H9 (cell line): ENCODE measurements at regions not wholly inside any gene's neighbourhood (a gene's known extent, or its start where the extent isn't known, plus 50 kb on each side); places are given as distances from the start of the nearest gene placed in this dataset.
A peak's percentile ranks its signal among the peaks of the same experiment; 100 is the strongest.

Experiments
- DNase-seq: peaks from one replicate; pipeline ENCODE4 v3.0.0-alpha.2; 2017
- H2AFZ ChIP-seq: one replicate; pipeline ENCODE4 v1.6.1; 2013; ENCODE audit warnings: mild to moderate bottlenecking, low read length, control low read depth, moderate library complexity
- H2AK5ac ChIP-seq: 2 replicates; pipeline ENCODE4 v1.6.1; 2013; ENCODE audit warnings: low read length, control low read depth, mixed read lengths; ENCODE audit not compliant: insufficient read length
- H2BK120ac ChIP-seq: one replicate; pipeline ENCODE4 v1.6.1; 2013; ENCODE audit warnings: low read depth, mild to moderate bottlenecking, low read length, control low read depth, inconsistent platforms; ENCODE audit not compliant: poor library complexity, severe bottlenecking
- H2BK12ac ChIP-seq: 2 replicates; pipeline ENCODE4 v1.6.1; 2013; ENCODE audit warnings: low read length, control low read depth, mixed read lengths, low read depth; ENCODE audit not compliant: insufficient read length
- H2BK15ac ChIP-seq: 2 replicates; pipeline ENCODE4 v1.6.1; 2013; ENCODE audit warnings: low read depth, low read length, control low read depth
- H2BK20ac ChIP-seq: one replicate; pipeline ENCODE4 v1.6.1; 2013; ENCODE audit warnings: low read depth, mild to moderate bottlenecking, low read length, control low read depth, inconsistent platforms; ENCODE audit not compliant: poor library complexity, severe bottlenecking
- H2BK5ac ChIP-seq: 2 replicates; pipeline ENCODE4 v1.6.1; 2013; ENCODE audit warnings: low read length, control low read depth, mixed read lengths; ENCODE audit not compliant: insufficient read length
- H3K14ac ChIP-seq: 2 replicates; pipeline ENCODE4 v1.6.1; 2013; ENCODE audit warnings: low read length, control low read depth; ENCODE audit not compliant: insufficient read depth
- H3K18ac ChIP-seq: 2 replicates; pipeline ENCODE4 v1.6.1; 2013; ENCODE audit warnings: low read depth, mild to moderate bottlenecking, mixed read lengths, low read length, control low read depth; ENCODE audit not compliant: insufficient read length
- H3K23ac ChIP-seq: 2 replicates; pipeline ENCODE4 v1.6.1; 2013; ENCODE audit warnings: low read length, control low read depth, mixed read lengths, low read depth; ENCODE audit not compliant: insufficient read length
- H3K23me2 ChIP-seq: 2 replicates; pipeline ENCODE4 v1.6.1; 2013; ENCODE audit warnings: low read depth, mild to moderate bottlenecking, mixed read lengths, low read length, control low read depth; ENCODE audit not compliant: insufficient read length, poor library complexity, severe bottlenecking
- H3K27ac ChIP-seq: 2 replicates; pipeline ENCODE4 v1.5.1; 2013; ENCODE audit warnings: low read length, control low read depth, mixed read lengths, low read depth; ENCODE audit not compliant: insufficient read length
- H3K27me3 ChIP-seq: 2 replicates; pipeline ENCODE4 v1.6.1; 2013; ENCODE audit warnings: low read length, control low read depth, inconsistent platforms; ENCODE audit not compliant: insufficient read depth
- H3K4ac ChIP-seq: 2 replicates; pipeline ENCODE4 v1.6.1; 2013; ENCODE audit warnings: low read depth, mild to moderate bottlenecking, control low read depth, inconsistent platforms, low read length, moderate library complexity
- H3K4me1 ChIP-seq: 2 replicates; pipeline ENCODE4 v1.6.1; 2013; ENCODE audit warnings: low read length, control low read depth, inconsistent platforms; ENCODE audit not compliant: insufficient read depth
- H3K4me2 ChIP-seq: 2 replicates; pipeline ENCODE4 v1.6.1; 2013; ENCODE audit warnings: low read length, control low read depth, mixed read lengths; ENCODE audit not compliant: insufficient read length, insufficient read depth
- H3K56ac ChIP-seq: 2 replicates; pipeline ENCODE4 v1.6.1; 2013; ENCODE audit warnings: low read depth, mild to moderate bottlenecking, mixed read lengths, low read length, control low read depth; ENCODE audit not compliant: insufficient read length
- H3K79me1 ChIP-seq: 2 replicates; pipeline ENCODE4 v1.6.1; 2013; ENCODE audit warnings: low read depth, mild to moderate bottlenecking, moderate library complexity, low read length, control low read depth, inconsistent platforms; ENCODE audit not compliant: insufficient read depth, poor library complexity, severe bottlenecking
- H3K79me2 ChIP-seq: 2 replicates; pipeline ENCODE4 v1.6.1; 2013; ENCODE audit warnings: low read length, control low read depth, inconsistent platforms; ENCODE audit not compliant: insufficient read depth
- H3K9ac ChIP-seq: 2 replicates; pipeline ENCODE4 v1.6.1; 2013; ENCODE audit warnings: low read length, control low read depth, mixed read lengths; ENCODE audit not compliant: insufficient read length; ENCODE audit errors: extremely low read depth
- H3K9me3 ChIP-seq: one replicate; pipeline ENCODE4 v1.6.1; 2013; ENCODE audit warnings: low read depth, low read length, inconsistent platforms; ENCODE audit not compliant: control insufficient read depth
- H3T11ph ChIP-seq: one replicate; pipeline ENCODE4 v1.6.1; 2013; ENCODE audit warnings: mild to moderate bottlenecking, low read length, control low read depth, inconsistent platforms
- H4K20me1 ChIP-seq: one replicate; pipeline ENCODE4 v1.6.1; 2013; ENCODE audit not compliant: control insufficient read depth, insufficient read length, insufficient read depth
- H4K5ac ChIP-seq: 2 replicates; pipeline ENCODE4 v1.6.1; 2013; ENCODE audit warnings: low read depth, mild to moderate bottlenecking, mixed read lengths, low read length, control low read depth; ENCODE audit not compliant: insufficient read length
- H4K8ac ChIP-seq: replicated peaks from 2 replicates; pipeline ENCODE4 v1.6.1; 2013; ENCODE audit warnings: low read length, control low read depth, mixed read lengths, low read depth; ENCODE audit not compliant: insufficient read length
- H4K91ac ChIP-seq: 2 replicates; pipeline ENCODE4 v1.6.1; 2013; ENCODE audit warnings: low read depth, mild to moderate bottlenecking, moderate library complexity, mixed read lengths, low read length, control low read depth; ENCODE audit not compliant: insufficient read length
- H3K27ac Mint-ChIP-seq, 3 experiments: 2 replicates in 2 of 3; 3 replicates in 1 of 3; pipeline ENCODE4 v1.8.0; 2020 to 2021; ENCODE audit warnings: mixed read lengths in 3 of 3, mild to moderate bottlenecking in 1 of 3, moderate library complexity in 1 of 3
- H3K27me3 Mint-ChIP-seq: 2 replicates; pipeline ENCODE4 v1.8.0; 2021; ENCODE audit warnings: low read depth, mild to moderate bottlenecking, moderate library complexity, mixed read lengths
- H3K36me3 Mint-ChIP-seq, 3 experiments: 2 replicates in 2 of 3; 3 replicates in 1 of 3; pipeline ENCODE4 v1.8.0; 2020 to 2021; ENCODE audit warnings: low read depth in 3 of 3, mixed read lengths in 3 of 3; ENCODE audit not compliant: insufficient read depth in 1 of 3
- H3K4me1 Mint-ChIP-seq, 2 experiments: 2 replicates each; pipeline ENCODE4 v1.8.0; 2020; ENCODE audit warnings: mixed read lengths in 2 of 2
- H3K4me3 Mint-ChIP-seq, 2 experiments: 2 replicates in 1 of 2; 3 replicates in 1 of 2; pipeline ENCODE4 v1.8.0; 2020 to 2021; ENCODE audit warnings: mild to moderate bottlenecking in 2 of 2, mixed read lengths in 2 of 2, moderate library complexity in 1 of 2
- H3K9me3 Mint-ChIP-seq, 2 experiments: 2 replicates in 1 of 2; 3 replicates in 1 of 2; pipeline ENCODE4 v1.8.0; 2020; ENCODE audit warnings: mild to moderate bottlenecking in 2 of 2, mixed read lengths in 2 of 2, moderate library complexity in 1 of 2
- CTCF ChIP-seq: fragments of 200-600 bp; sonication (generic); conservative IDR thresholded peaks from 3 replicates; pipeline ENCODE4 v1.8.0; 2021; ENCODE audit warnings: antibody characterized with exemption, mild to moderate bottlenecking
- WGBS: extraction: QIAGEN DNeasy Blood & Tissue Kit; methylation state at CpG from one replicate; pipeline ENCODE4 v1.1.7; 2013; ENCODE audit warnings: missing lambda C conversion rate, low lambda C conversion rate, mixed read lengths; ENCODE audit not compliant: insufficient read length; ENCODE audit errors: extremely low coverage; 5-methylcytosine and 5-hydroxymethylcytosine counted together

GRCh38 chrX:54640736-54641135, 110.7 kb downstream of the GNL3L start:
- peaks cover 29 to 35% of the 10 kb centered on the region in 2 experiments for H3K4me1 Mint-ChIP-seq
- H3K27ac ChIP-seq = no peak overlapping the region

More at GRCh38 chrX:54640736-54641135, 110.7 kb downstream of the GNL3L start:
- H3K27me3 Mint-ChIP-seq = no peaks in the 10 kb centered on the region; the same call in 1 of the 2 replicates
- DNase-seq = no peak
- Histone ChIP-seq H3K9ac (no peak overlapping the region), H2BK5ac (no peak overlapping the region), H2BK15ac (no peak overlapping the region), H3K79me1 (no peaks in the 10 kb centered on the region), H3K56ac (no peak overlapping the region), H3K18ac (no peak overlapping the region), H4K8ac (no peak overlapping the region), H3T11ph (no peak overlapping the region), H3K23ac (no peak overlapping the region), H3K79me2 (no peaks in the 10 kb centered on the region), H2BK20ac (no peak overlapping the region), H3K23me2 (no peaks in the 10 kb centered on the region), H2BK120ac (no peak overlapping the region), H3K4me1 (no peaks in the 10 kb centered on the region; the same call in 1 of the 2 replicates), H2AFZ (no peak overlapping the region), H3K14ac (no peak overlapping the region), H3K4ac (no peak overlapping the region), H4K20me1 (no peaks in the 10 kb centered on the region), H3K4me2 (peak overlapping the region; percentile 33), H3K9me3 (peaks cover 33% of the 10 kb centered on the region), H3K27me3 (no peaks in the 10 kb centered on the region), H4K5ac (no peak overlapping the region), H2AK5ac (no peak overlapping the region), H2BK12ac (no peak overlapping the region), H4K91ac (no peak overlapping the region)
- H3K9me3 Mint-ChIP-seq = peaks cover 57 to 70% of the 10 kb centered on the region in 2 experiments
- no peak for TF ChIP-seq CTCF
- no CpG with 5 or more reads among the region's 8 CpGs for WGBS
- peaks cover 0 to 3% (median 0%) of the 10 kb centered on the region in 3 experiments; a peak in 2 of 7 replicates for H3K36me3 Mint-ChIP-seq
- peak overlapping the region; percentile 67 to 90; a peak in 4 of 5 replicates for H3K4me3 Mint-ChIP-seq
- peak overlapping the region in 1 of 3 experiments; percentile 100; a peak in 1 of 7 replicates for H3K27ac Mint-ChIP-seq
